Glutamatergic neuron (in vitro differentiated cells): ENCODE measurements at regions not wholly inside any gene's neighbourhood (a gene's known extent, or its start where the extent isn't known, plus 50 kb on each side); places are given as distances from the start of the nearest gene placed in this dataset.

Source experiments
- DNase-seq: peaks from one replicate; pipeline ENCODE4 v3.0.0; 2022
- H3K27ac Mint-ChIP-seq: one replicate; pipeline ENCODE4 v1.8.0; 2020; ENCODE audit warnings: mild to moderate bottlenecking, mixed read lengths, inconsistent platforms; ENCODE audit not compliant: unreplicated experiment
- H3K27me3 Mint-ChIP-seq: one replicate; pipeline ENCODE4 v1.8.0; 2020; ENCODE audit warnings: mild to moderate bottlenecking, moderate library complexity, mixed read lengths, inconsistent platforms; ENCODE audit not compliant: unreplicated experiment
- H3K36me3 Mint-ChIP-seq: one replicate; pipeline ENCODE4 v1.8.0; 2020; ENCODE audit warnings: mild to moderate bottlenecking, mixed read lengths, inconsistent platforms; ENCODE audit not compliant: unreplicated experiment
- H3K4me1 Mint-ChIP-seq: one replicate; pipeline ENCODE4 v1.8.0; 2020; ENCODE audit warnings: mild to moderate bottlenecking, low read depth, mixed read lengths, inconsistent platforms; ENCODE audit not compliant: unreplicated experiment
- H3K4me3 Mint-ChIP-seq: one replicate; pipeline ENCODE4 v1.8.0; 2020; ENCODE audit warnings: mild to moderate bottlenecking, mixed read lengths, inconsistent platforms; ENCODE audit not compliant: unreplicated experiment
- H3K9me3 Mint-ChIP-seq: one replicate; pipeline ENCODE4 v1.8.0; 2020; ENCODE audit warnings: mild to moderate bottlenecking, moderate library complexity, mixed read lengths, inconsistent platforms; ENCODE audit not compliant: unreplicated experiment
- TF ChIP-seq, protein P1 (sequence below): fragments of 200-600 bp; sonication (generic); IDR thresholded peaks from one replicate; pipeline ENCODE4 v1.5.0; 2021; ENCODE audit not compliant: partially characterized antibody, unreplicated experiment

DNA sequence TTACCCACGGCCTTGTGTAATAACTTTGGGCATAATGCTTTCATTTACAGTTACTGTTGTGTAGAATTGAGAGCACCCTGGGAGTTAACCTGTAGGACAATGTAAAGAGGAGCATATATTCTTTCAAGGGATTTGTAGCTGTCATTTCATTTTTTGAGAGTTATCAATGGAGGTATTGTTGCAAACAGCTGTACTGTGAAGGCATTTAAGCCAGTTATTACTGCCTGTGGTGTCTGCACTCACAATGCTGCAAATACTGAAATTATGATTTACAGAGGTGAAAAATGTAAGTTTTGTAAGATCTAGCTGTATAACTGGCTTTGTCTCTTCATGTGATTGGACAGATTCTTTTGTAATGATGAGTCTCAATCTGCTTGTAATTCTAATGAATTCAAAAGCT is 131.5 kb upstream of the FAT1 start:
- DNase-seq: no peak
- no peak overlapping the region for H3K4me3 Mint-ChIP-seq
- TF ChIP-seq, protein P1, sequence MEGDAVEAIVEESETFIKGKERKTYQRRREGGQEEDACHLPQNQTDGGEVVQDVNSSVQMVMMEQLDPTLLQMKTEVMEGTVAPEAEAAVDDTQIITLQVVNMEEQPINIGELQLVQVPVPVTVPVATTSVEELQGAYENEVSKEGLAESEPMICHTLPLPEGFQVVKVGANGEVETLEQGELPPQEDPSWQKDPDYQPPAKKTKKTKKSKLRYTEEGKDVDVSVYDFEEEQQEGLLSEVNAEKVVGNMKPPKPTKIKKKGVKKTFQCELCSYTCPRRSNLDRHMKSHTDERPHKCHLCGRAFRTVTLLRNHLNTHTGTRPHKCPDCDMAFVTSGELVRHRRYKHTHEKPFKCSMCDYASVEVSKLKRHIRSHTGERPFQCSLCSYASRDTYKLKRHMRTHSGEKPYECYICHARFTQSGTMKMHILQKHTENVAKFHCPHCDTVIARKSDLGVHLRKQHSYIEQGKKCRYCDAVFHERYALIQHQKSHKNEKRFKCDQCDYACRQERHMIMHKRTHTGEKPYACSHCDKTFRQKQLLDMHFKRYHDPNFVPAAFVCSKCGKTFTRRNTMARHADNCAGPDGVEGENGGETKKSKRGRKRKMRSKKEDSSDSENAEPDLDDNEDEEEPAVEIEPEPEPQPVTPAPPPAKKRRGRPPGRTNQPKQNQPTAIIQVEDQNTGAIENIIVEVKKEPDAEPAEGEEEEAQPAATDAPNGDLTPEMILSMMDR: no peak
- peaks cover 10% of the 10 kb centered on the region for H3K36me3 Mint-ChIP-seq
- H3K27ac Mint-ChIP-seq: no peak overlapping the region
- H3K4me1 Mint-ChIP-seq: no peaks in the 10 kb centered on the region
- H3K9me3 Mint-ChIP-seq: peaks cover 2% of the 10 kb centered on the region
- H3K27me3 Mint-ChIP-seq: peaks cover 1% of the 10 kb centered on the region

DNA sequence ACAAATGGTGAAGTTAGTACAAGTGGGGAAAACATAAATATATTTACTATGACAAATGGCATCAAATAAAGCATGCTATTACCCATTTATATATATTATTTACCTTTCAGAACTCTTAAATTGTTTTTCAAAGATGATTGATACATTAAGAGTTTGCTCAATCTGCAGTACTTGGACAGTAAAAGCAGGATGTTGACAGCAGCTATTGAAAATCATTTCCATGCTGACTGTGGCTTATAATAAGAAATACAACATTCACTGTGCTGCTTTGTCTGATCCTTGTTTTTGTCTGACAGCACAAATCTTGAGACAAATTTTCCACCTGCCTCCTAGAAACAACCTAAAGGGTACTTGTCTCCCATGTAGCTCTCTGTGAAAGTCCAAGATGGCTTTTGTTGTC is 134.1 kb upstream of the FAT1 start:
- H3K36me3 Mint-ChIP-seq: no peaks in the 10 kb centered on the region
- no peaks in the 10 kb centered on the region for H3K27me3 Mint-ChIP-seq
- H3K4me3 Mint-ChIP-seq: no peak overlapping the region
- TF ChIP-seq, protein P1: no peak
- no peak overlapping the region for H3K27ac Mint-ChIP-seq
- DNase-seq: no peak
- no peaks in the 10 kb centered on the region for H3K9me3 Mint-ChIP-seq
- no peaks in the 10 kb centered on the region for H3K4me1 Mint-ChIP-seq

DNA sequence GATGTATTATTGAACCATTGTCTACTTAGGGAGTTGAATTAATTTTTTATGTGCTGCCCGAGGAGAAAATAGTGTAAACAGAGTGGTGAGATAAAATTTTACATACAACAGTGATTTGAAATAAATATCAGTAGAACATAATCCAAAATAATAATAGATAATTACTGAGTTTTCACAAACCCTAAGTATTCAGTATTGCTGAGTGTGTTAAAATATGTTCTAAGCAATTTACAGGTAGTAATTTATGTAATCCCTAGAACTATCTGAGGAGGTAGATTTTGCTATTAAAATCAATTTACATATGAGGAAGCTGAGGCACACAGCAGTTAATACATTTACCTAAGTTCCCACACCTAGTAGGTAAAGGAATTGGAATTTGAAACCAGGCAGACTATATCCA is 134.7 kb upstream of the FAT1 start:
- no peak for DNase-seq
- Mint-ChIP-seq H3K9me3 (no peaks in the 10 kb centered on the region), H3K4me1 (no peaks in the 10 kb centered on the region), H3K27ac (no peak overlapping the region), H3K27me3 (no peaks in the 10 kb centered on the region), H3K36me3 (no peaks in the 10 kb centered on the region), H3K4me3 (no peak overlapping the region)
- TF ChIP-seq, protein P1: no peak

DNA sequence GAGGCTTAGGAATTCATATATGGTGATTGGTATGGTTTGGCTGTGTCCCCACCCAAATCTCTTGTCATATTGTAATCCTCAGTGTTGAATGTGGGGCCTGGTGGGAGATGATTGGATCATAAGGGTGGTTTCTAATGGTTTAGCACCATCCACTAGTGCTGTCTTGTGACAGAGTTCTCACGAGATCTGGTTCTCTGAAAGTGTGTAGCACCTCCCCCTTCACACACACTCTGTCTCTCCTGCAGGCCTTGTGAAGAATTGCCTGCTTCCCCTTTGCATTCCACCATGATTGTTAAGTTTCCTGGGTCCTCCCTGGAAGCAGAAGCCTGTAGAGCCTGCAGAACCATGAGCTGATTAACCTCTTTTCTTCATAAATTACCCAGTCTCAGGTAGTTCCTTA is 135.8 kb upstream of the FAT1 start:
- no peak overlapping the region for H3K27ac Mint-ChIP-seq
- H3K27me3 Mint-ChIP-seq: no peaks in the 10 kb centered on the region
- no peaks in the 10 kb centered on the region for H3K4me1 Mint-ChIP-seq
- TF ChIP-seq, protein P1: no peak
- H3K4me3 Mint-ChIP-seq: no peak overlapping the region
- no peaks in the 10 kb centered on the region for H3K9me3 Mint-ChIP-seq
- no peaks in the 10 kb centered on the region for H3K36me3 Mint-ChIP-seq
- DNase-seq: no peak

DNA sequence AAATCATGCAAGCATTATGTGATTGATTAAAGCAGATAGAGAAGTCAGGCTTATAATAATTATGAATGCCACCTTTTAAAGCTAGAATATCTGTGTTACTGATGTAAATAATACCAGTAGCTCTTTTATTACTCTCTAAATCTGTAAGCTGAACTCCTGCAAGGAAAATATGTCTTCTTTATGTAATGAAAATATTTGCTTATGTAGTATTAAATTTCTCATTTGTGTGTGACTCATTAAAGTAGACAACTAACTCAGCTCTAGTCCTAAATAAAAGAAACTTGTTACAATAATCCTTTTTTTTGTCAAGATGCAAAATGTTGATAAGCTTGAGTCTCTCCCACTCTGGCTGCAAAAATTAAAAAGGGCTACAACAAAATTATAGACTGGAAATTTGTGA is 137.7 kb upstream of the FAT1 start:
- Mint-ChIP-seq H3K9me3 (no peaks in the 10 kb centered on the region), H3K36me3 (no peaks in the 10 kb centered on the region), H3K27ac (no peak overlapping the region), H3K4me3 (no peak overlapping the region), H3K27me3 (no peaks in the 10 kb centered on the region), H3K4me1 (no peaks in the 10 kb centered on the region)
- TF ChIP-seq, protein P1: no peak
- no peak for DNase-seq
